ENCODE measurements at regions not wholly inside any gene's neighbourhood (a gene's known extent, or its start where the extent isn't known, plus 50 kb on each side); places are given as distances from the start of the nearest gene placed in this dataset.

DNA sequence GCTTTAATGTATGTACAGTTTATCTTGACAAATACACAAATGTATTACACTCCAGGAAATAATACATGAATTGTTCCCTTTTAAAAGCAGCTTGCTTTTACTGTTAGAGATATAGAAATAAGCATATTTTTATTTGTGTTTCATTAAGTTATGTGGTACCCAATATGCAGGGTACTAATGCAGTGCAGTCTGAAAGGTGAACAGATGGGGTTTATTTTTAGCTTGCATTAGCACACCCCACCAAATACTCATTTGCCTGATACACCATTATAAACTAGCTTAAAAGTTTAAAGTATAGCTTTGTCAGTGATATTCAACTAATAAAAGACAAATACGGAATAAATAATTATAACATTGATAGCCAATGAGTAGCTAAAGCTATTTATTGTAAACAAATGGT is 394.7 kb upstream of the ZNF804A start:
- no peak for DNase-seq (ENCODE audit: low read depth)
- H3K4me3 ChIP-seq (ENCODE audit: low read depth, low read length) = no peak overlapping the region
- TF ChIP-seq, protein P1, sequence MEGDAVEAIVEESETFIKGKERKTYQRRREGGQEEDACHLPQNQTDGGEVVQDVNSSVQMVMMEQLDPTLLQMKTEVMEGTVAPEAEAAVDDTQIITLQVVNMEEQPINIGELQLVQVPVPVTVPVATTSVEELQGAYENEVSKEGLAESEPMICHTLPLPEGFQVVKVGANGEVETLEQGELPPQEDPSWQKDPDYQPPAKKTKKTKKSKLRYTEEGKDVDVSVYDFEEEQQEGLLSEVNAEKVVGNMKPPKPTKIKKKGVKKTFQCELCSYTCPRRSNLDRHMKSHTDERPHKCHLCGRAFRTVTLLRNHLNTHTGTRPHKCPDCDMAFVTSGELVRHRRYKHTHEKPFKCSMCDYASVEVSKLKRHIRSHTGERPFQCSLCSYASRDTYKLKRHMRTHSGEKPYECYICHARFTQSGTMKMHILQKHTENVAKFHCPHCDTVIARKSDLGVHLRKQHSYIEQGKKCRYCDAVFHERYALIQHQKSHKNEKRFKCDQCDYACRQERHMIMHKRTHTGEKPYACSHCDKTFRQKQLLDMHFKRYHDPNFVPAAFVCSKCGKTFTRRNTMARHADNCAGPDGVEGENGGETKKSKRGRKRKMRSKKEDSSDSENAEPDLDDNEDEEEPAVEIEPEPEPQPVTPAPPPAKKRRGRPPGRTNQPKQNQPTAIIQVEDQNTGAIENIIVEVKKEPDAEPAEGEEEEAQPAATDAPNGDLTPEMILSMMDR (IDR thresholded peaks at IDR 0.05; ENCODE audit: control insufficient read depth, extremely low read depth, insufficient read depth) = no peak

DNA sequence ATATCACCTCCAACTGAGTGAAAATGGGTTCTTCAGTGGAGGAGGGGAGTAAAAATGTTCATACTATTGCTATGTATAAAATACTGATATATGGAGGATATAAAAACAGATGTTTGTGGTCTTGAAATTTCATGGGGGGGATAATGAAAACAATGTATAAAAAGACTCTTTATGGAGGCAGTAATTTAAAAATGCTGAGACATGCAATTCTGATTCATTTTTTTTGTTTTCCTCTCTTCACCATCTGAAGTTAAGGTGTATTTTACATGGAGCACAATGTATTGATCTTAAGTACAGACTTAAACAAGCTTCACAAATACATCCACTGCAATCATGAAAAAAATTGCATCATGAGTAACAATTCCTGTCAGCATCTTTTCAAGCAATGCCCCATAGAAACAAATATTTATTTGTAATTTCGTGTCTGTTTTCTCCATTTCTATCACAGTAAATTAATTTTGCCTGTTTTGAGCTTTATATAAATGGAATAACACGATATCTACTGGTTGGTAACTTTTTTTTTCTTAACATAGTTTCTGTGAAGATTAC is 393.2 kb upstream of the ZNF804A start:
- TF ChIP-seq, protein P1 (IDR thresholded peaks at IDR 0.05; ENCODE audit: control insufficient read depth, extremely low read depth, insufficient read depth) = no peak
- DNase-seq (ENCODE audit: low read depth) = no peak
- H3K4me3 ChIP-seq (ENCODE audit: low read depth, low read length) = no peak overlapping the region

DNA sequence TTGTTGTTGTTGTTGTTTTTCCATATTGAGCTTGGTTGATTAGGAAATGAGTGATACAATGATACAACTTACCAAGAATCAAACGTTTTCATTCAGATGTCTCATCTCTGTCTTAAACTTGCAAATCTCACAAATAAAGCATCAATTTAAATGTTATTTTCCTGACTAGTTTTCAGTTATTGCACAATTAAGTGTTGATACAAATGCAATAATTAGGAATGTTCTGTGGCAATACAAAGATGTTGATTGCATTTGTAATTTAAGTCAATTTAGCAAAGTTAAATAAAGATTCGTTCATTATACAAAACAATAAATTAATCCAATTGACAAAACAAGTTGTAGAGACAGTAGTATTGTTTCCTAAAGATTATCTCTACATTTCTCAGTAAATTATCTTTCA is 392.3 kb upstream of the ZNF804A start:
- TF ChIP-seq, protein P1 (IDR thresholded peaks at IDR 0.05; ENCODE audit: control insufficient read depth, extremely low read depth, insufficient read depth) = no peak
- H3K4me3 ChIP-seq (ENCODE audit: low read depth, low read length) = no peak overlapping the region
- DNase-seq (ENCODE audit: low read depth) = no peak

DNA sequence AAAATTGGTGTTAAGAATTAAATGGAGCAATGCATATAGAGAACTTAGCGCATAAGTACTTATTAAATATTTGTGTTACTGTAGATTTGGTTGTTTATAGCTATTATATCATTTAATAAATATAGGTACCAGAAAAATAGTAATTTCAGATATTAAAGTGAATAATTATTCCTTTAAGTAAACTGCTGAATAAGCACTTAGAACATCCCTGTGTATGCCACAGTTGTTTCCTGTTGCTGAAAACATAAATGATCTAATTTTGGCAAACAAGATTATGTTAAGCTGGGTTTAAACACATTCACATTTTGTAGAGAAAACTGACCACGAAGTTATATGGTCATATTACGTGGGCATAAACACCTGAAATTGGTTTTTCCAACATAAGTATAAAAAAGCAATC is 388.0 kb upstream of the ZNF804A start:
- no peak overlapping the region for H3K4me3 ChIP-seq (ENCODE audit: low read depth, low read length)
- no peak for DNase-seq (ENCODE audit: low read depth)
- TF ChIP-seq, protein P1 (IDR thresholded peaks at IDR 0.05; ENCODE audit: control insufficient read depth, extremely low read depth, insufficient read depth) = no peak

DNA sequence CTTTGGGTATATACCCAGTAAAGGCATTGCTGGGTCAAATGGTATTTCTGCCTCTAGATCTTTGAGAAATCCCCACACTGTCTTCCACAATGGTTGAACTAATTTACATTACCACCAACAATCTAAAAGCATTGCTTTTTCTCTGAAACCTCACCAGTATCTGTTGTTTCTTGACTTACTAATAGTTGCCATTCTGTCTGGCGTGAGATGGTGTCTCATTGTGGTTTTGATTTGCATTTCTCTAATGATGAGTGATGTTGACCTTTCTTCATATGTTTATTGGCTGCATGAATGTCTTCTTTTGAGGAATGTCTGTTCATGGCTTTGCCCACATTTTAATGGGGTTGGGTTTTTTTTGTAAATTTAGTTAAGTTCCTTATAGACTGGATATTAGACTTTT is 382.6 kb upstream of the ZNF804A start:
- H3K4me3 ChIP-seq (ENCODE audit: low read depth, low read length) = no peak overlapping the region
- TF ChIP-seq, protein P1 (IDR thresholded peaks at IDR 0.05; ENCODE audit: control insufficient read depth, extremely low read depth, insufficient read depth) = no peak
- no peak for DNase-seq (ENCODE audit: low read depth)

DNA sequence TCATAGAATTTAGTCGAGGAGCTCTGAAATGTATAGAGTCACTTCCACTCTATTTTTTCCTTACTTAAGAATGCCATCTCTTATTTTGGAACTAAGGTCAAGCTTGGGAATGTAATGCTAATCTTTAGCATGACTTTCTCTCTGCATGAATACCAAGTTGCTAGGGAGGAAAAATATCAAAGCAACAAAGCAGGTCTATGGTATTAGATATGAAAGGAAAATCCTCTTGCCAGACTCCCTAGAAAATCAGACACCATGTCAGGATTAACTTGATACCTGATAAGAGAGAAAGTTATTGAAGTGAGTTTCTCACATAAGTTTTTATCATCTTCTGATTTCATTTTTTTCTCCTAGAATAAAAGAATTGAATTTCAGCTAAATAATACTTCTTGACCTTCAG is 341.7 kb upstream of the ZNF804A start:
- TF ChIP-seq, protein P1 (IDR thresholded peaks at IDR 0.05; ENCODE audit: control insufficient read depth, extremely low read depth, insufficient read depth) = no peak
- no peak for DNase-seq (ENCODE audit: low read depth)
- H3K4me3 ChIP-seq (ENCODE audit: low read depth, low read length) = no peak overlapping the region

DNA sequence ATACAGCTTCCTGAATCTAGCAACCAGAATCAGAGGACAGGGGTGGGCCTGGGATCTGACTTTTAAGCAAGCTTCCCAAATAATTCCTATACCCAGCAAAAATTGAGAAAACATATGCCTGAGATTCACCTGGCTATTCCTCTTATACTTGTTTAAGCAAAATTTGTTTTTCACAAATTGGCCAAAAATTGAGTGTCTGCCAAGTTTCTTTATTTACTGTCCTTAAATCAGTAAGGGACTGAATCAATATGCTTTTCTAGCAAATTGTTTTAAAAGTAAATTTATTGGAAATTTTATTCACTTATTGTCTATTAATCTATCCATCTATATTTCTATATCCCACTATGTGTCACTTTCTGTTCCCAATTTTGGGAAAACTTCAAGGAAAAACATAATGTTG is 337.0 kb upstream of the ZNF804A start:
- no peak for DNase-seq (ENCODE audit: low read depth)
- H3K4me3 ChIP-seq (ENCODE audit: low read depth, low read length) = no peak overlapping the region
- TF ChIP-seq, protein P1 (IDR thresholded peaks at IDR 0.05; ENCODE audit: control insufficient read depth, extremely low read depth, insufficient read depth) = no peak

All from LNCaP clone FGC (cell line).